Cardiac fibroblast (primary cell): ENCODE measurements at regions not wholly inside any gene's neighbourhood (a gene's known extent, or its start where the extent isn't known, plus 50 kb on each side); places are given as distances from the start of the nearest gene placed in this dataset.

ENCODE experiments used
- DNase-seq, 2 donors: peaks; one replicate each; pipeline versions ENCODE4 v3.0.0 to v3.0.0-alpha.2; 2010; ENCODE audit warnings: low read depth in 2 of 2
- H3K4me3 ChIP-seq, 2 donors: replicated peaks in 1 of 2; 1 replicate in 1 of 2; 2 replicates in 1 of 2; pipeline ENCODE4 v1.5.1; 2011; ENCODE audit warnings: low read depth in 2 of 2, low read length in 2 of 2, mild to moderate bottlenecking in 2 of 2, moderate library complexity in 1 of 2
- TF ChIP-seq, protein P1 (sequence below): IDR thresholded peaks from one replicate; pipeline ENCODE4 v1.5.1; 2011; ENCODE audit warnings: low read depth, mild to moderate bottlenecking, low read length, inconsistent platforms

DNA sequence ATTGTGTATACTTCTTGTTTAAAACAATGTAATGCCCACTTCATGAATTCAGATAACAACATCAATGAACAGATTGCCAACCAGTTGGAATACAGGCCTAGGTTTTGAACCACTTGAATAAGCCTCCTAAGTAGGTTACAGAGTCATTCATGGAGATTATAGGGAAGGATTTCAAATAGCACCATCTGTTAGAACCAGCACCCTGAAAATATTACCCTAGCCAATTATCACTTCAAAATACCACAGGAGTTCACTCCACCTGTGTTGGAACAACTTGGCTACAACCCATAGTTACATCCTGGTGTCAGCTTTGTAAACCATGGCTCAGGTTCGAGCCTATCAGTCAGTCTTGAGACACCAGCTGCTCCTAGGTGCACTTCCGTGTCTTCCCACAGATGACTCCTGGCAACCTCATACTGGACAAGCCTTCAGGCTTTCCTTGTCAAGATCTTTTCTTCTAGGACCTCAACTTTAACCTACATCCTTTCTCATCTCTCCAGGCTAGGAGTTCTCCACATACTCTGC is 350.0 kb downstream of the DEPDC1B start:
- H3K4me3 ChIP-seq: no peak overlapping the region
- TF ChIP-seq, protein P1, sequence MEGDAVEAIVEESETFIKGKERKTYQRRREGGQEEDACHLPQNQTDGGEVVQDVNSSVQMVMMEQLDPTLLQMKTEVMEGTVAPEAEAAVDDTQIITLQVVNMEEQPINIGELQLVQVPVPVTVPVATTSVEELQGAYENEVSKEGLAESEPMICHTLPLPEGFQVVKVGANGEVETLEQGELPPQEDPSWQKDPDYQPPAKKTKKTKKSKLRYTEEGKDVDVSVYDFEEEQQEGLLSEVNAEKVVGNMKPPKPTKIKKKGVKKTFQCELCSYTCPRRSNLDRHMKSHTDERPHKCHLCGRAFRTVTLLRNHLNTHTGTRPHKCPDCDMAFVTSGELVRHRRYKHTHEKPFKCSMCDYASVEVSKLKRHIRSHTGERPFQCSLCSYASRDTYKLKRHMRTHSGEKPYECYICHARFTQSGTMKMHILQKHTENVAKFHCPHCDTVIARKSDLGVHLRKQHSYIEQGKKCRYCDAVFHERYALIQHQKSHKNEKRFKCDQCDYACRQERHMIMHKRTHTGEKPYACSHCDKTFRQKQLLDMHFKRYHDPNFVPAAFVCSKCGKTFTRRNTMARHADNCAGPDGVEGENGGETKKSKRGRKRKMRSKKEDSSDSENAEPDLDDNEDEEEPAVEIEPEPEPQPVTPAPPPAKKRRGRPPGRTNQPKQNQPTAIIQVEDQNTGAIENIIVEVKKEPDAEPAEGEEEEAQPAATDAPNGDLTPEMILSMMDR: no peak
- no peak for DNase-seq

DNA sequence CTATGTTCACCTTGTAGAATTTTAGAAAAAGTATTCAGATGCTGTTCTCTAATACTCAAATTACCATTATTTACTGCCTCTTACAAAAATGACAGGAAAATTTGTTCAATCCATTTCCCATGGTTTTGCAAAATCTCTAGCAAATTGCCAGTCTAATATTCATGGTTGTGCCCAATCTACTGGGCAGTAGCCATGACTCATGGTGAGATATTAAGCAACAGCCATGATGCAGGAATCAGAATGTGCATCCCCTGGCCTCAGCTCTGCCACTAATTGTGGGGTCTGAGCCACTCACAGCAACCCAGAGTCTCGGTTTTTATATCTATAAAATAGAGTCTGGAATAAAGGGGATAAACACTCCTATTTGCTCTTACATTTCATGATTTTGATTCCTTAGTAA is 353.6 kb downstream of the DEPDC1B start:
- TF ChIP-seq, protein P1: no peak
- no peak for DNase-seq
- no peak overlapping the region for H3K4me3 ChIP-seq

DNA sequence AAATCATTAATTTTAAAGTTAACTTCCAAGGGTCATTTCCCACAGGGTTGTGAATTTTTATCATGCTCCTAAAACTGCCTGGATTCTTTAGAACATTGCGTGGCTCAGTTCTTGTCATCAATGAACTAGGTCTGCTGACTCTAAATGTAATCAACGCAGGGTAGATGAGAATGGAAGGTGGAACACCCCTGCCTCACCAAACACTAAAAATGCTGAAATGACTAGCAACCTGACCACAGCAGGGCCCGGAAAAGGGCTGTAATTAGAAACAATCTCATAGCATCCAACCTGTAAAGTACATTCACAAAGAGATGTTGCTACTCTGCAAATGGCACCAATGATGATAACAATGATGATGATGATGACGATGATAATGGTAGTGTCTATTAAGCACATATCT is 356.9 kb downstream of the DEPDC1B start:
- TF ChIP-seq, protein P1: no peak
- H3K4me3 ChIP-seq: no peak overlapping the region
- DNase-seq: no peak

DNA sequence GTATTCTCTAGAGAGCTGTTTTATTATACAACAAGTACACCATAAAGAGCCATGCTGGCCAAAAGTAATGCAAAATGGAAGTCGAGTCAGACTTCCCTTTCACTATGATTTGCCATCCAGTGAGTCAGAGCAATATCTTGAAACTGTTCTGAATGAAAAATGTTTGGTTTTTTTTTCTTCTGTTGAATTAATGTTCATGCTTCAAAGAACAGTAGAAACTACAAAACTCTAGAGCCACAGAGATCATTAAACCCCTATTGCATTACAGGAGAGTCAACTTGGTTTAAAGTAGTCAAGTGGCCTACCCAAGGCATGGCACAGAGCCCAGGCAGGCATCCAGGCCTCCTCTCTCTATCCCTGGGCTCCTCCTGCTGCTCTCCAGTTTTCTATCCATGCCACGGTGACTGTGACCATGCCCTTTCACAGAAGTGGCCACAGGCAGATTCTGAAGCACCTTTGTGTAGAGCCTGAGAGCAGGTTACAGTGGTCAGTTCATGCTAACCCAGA is 358.9 kb downstream of the DEPDC1B start:
- TF ChIP-seq, protein P1: no peak
- DNase-seq: no peak
- no peak overlapping the region for H3K4me3 ChIP-seq

DNA sequence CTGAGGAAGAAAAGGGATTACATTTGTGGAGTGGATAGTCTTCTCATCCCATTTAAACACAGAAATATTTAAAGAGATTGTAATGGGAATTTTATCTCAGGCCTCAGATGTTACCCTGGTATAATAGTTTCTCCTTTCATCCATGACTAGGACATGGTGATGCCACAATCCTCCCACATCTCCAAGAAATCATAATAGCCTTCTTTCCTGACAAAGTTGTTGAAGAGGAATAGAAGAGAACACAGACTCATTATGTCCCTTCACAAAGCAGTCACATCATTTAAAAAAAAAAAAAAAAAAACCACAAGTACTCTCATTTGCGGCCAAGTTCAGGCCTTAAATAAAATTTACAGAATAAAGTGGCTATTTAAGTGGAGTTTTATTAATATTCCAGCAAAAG is 359.6 kb downstream of the DEPDC1B start:
- no peak overlapping the region for H3K4me3 ChIP-seq
- TF ChIP-seq, protein P1: no peak
- DNase-seq: no peak

DNA sequence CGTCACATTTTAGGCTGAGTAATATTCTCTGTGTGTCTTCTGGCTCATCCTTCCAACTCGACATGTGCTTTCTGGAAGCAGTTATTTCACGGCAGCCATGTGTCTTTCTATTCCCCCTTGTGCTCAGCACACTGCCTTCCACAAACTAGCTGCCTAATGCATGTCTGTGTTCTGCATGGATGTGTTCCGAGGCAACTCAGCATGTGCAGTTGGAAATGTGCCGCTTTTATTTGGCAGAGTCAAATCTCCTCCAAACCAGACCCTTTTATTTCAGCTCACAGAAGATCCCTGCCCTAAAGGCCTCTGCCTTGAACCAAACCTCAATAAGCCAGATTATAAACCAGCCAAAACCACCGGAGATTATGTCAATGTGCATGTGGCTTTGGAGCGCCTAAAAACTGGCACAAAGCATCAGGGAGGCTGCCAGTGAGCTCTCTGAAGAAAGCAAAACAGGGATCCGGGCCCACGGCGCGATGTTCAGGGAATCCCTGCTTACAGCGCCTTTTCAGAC is 360.2 kb downstream of the DEPDC1B start:
- no peak overlapping the region for H3K4me3 ChIP-seq
- peak in 1 of 2 donors; percentile 13 for DNase-seq
- TF ChIP-seq, protein P1: no peak

DNA sequence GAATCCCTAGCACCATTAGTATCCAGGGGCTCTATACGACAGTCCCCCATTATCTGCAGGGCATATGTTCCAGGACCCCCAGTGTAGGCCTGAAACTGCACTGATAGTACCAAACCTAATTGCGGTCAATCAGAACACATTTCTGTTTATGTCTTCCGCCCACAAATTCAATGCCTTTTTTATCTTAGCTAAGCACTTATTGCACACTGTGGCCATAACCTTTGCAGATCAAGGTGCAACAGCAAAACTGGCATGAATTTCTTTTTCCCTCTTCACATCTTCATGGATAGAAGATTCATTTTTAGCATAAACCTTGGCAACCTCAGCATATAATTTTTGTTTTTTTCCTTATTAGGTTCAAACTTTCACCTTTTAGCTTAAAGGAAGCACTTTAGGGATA is 361.1 kb downstream of the DEPDC1B start:
- no peak overlapping the region for H3K4me3 ChIP-seq
- TF ChIP-seq, protein P1: no peak
- DNase-seq: no peak
